IMR-90 (cell line): ENCODE measurements at regions not wholly inside any gene's neighbourhood (a gene's known extent, or its start where the extent isn't known, plus 50 kb on each side); places are given as distances from the start of the nearest gene placed in this dataset.

Experiments used
- ATAC-seq: fragments of 200-7000 bp; cut with Tn5 transposase; 2 replicates; pipeline ENCODE4 v1.9.1; 2020; ENCODE audit warnings: low read depth, mild to moderate bottlenecking, moderate library complexity
- BruUV-seq: library from RNA; stranded (reverse); fragments of 400-500 nt; replicated peaks from 2 replicates; lab custom pipeline; 2021; lab: Mats Ljungman, UMichigan
- CTCF ChIA-PET: fragments of 300-600 bp; formaldehyde crosslinking; extraction: SDS; loops from one replicate; lab custom pipeline; 2021; ENCODE audit warnings: antibody characterized with exemption; lab: Yijun Ruan, JAX
- POLR2A ChIA-PET: fragments of 300-600 bp; sonication (Branson Sonifier 250); formaldehyde crosslinking; loops from one replicate; lab custom pipeline; 2022; ENCODE audit warnings: antibody characterized with exemption; ENCODE audit not compliant: unreplicated experiment; lab: Charles Lee
- DNase-seq: peaks from one replicate; pipeline ENCODE4 v3.0.0; 2013
- H2AFZ ChIP-seq: replicated peaks from 2 replicates; pipeline ENCODE3; 2013; ENCODE audit warnings: low read length, mild to moderate bottlenecking; ENCODE audit not compliant: poor library complexity
- H2AK5ac ChIP-seq: 2 replicates; pipeline ENCODE4 v1.6.1; 2013; ENCODE audit warnings: low read depth, low read length, inconsistent platforms
- H2AK9ac ChIP-seq: replicated peaks from 2 replicates; pipeline ENCODE3; 2013; ENCODE audit warnings: mild to moderate bottlenecking, low read depth, low read length, moderate library complexity; ENCODE audit not compliant: poor library complexity
- H2BK120ac ChIP-seq: 2 replicates; pipeline ENCODE4 v1.6.1; 2013; ENCODE audit warnings: low read depth, low read length, inconsistent platforms
- H2BK15ac ChIP-seq: 3 replicates; pipeline ENCODE4 v1.6.1; 2013; ENCODE audit warnings: low read depth, low read length, inconsistent platforms
- H2BK20ac ChIP-seq: 2 replicates; pipeline ENCODE4 v1.6.1; 2013; ENCODE audit warnings: low read depth, mild to moderate bottlenecking, inconsistent platforms, low read length, moderate library complexity
- H2BK5ac ChIP-seq: 2 replicates; pipeline ENCODE4 v1.6.1; 2013; ENCODE audit warnings: mild to moderate bottlenecking, low read depth, low read length, inconsistent platforms; ENCODE audit not compliant: poor library complexity, severe bottlenecking
- H3K14ac ChIP-seq: replicated peaks from 2 replicates; pipeline ENCODE4 v1.6.1; 2013; ENCODE audit warnings: low read depth, low read length, inconsistent platforms
- H3K18ac ChIP-seq: 2 replicates; pipeline ENCODE4 v1.6.1; 2013; ENCODE audit warnings: low read depth, low read length, control low read depth
- H3K23ac ChIP-seq: 2 replicates; pipeline ENCODE4 v1.6.1; 2013; ENCODE audit warnings: low read depth, low read length, inconsistent platforms
- H3K27ac ChIP-seq: 2 replicates; pipeline ENCODE4 v1.5.1; 2013; ENCODE audit warnings: mild to moderate bottlenecking, control low read depth, low read length; ENCODE audit not compliant: insufficient read depth
- H3K27me3 ChIP-seq: 2 replicates; pipeline ENCODE4 v1.6.1; 2013; ENCODE audit warnings: low read length; ENCODE audit not compliant: control insufficient read depth, insufficient read depth
- H3K36me3 ChIP-seq: 2 replicates; pipeline ENCODE4 v1.6.1; 2013; ENCODE audit warnings: low read length, mixed read lengths; ENCODE audit not compliant: control insufficient read depth, insufficient read depth
- H3K4ac ChIP-seq: 2 replicates; pipeline ENCODE4 v1.6.1; 2013; ENCODE audit warnings: low read depth, low read length, inconsistent platforms
- H3K4me1 ChIP-seq: 2 replicates; pipeline ENCODE4 v1.6.1; 2013; ENCODE audit warnings: low read length, mixed read lengths; ENCODE audit not compliant: control insufficient read depth, insufficient read depth
- H3K4me2 ChIP-seq: 2 replicates; pipeline ENCODE4 v1.6.1; 2013; ENCODE audit warnings: low read depth, mild to moderate bottlenecking, control low read depth, low read length, moderate library complexity
- H3K4me3 ChIP-seq: 2 replicates; pipeline ENCODE4 v1.5.1; 2013; ENCODE audit warnings: low read depth, mild to moderate bottlenecking, control low read depth, low read length, moderate library complexity; ENCODE audit not compliant: insufficient read depth
- H3K56ac ChIP-seq: 2 replicates; pipeline ENCODE4 v1.6.1; 2013; ENCODE audit warnings: low read length, inconsistent platforms; ENCODE audit not compliant: insufficient read depth; ENCODE audit errors: extremely low read depth
- H3K79me1 ChIP-seq, 2 experiments: 2 replicates each; pipeline ENCODE4 v1.6.1; 2013; ENCODE audit warnings: low read length in 2 of 2, inconsistent platforms in 1 of 2, low read depth in 1 of 2
- H3K9ac ChIP-seq: 2 replicates; pipeline ENCODE4 v1.6.1; 2013; ENCODE audit warnings: low read depth, low read length, control low read depth
- H3K9me1 ChIP-seq: 2 replicates; pipeline ENCODE4 v1.6.1; 2013; ENCODE audit warnings: low read length, inconsistent platforms; ENCODE audit not compliant: insufficient read depth
- H3K9me3 ChIP-seq: 2 replicates; pipeline ENCODE4 v1.6.1; 2013; ENCODE audit warnings: low read length; ENCODE audit not compliant: control insufficient read depth, insufficient read depth
- H4K20me1 ChIP-seq: 2 replicates; pipeline ENCODE4 v1.6.1; 2013; ENCODE audit warnings: low read length, inconsistent platforms; ENCODE audit not compliant: insufficient read depth
- H4K5ac ChIP-seq: 2 replicates; pipeline ENCODE4 v1.6.1; 2013; ENCODE audit warnings: mild to moderate bottlenecking, low read depth, low read length, control low read depth
- H4K8ac ChIP-seq, 2 experiments: 2 replicates each; pipeline ENCODE4 v1.6.1; 2013; ENCODE audit warnings: low read depth in 2 of 2, low read length in 2 of 2, control low read depth in 1 of 2, inconsistent platforms in 1 of 2
- H4K91ac ChIP-seq: 2 replicates; pipeline ENCODE4 v1.6.1; 2013; ENCODE audit warnings: low read depth, low read length, inconsistent platforms; ENCODE audit not compliant: insufficient read depth
- BHLHE40 ChIP-seq: fragments of 150-350 bp; IDR thresholded peaks from 2 replicates; pipeline ENCODE4 v1.6.1; 2016; ENCODE audit warnings: mild to moderate bottlenecking, low read depth, low read length
- CEBPB ChIP-seq: IDR thresholded peaks from 2 replicates; pipeline ENCODE4 v1.6.1; 2012; ENCODE audit warnings: low read depth, low read length, improper control_type of control experiment
- CHD1 ChIP-seq: IDR thresholded peaks from 2 replicates; pipeline ENCODE4 v1.6.1; 2012; ENCODE audit warnings: low read depth, low read length, improper control_type of control experiment
- MAFK ChIP-seq: IDR thresholded peaks from 2 replicates; pipeline ENCODE4 v1.6.1; 2012; ENCODE audit warnings: low read depth, low read length, improper control_type of control experiment
- MAZ ChIP-seq: IDR thresholded peaks from 2 replicates; pipeline ENCODE4 v1.6.1; 2012; ENCODE audit warnings: low read depth, mild to moderate bottlenecking, low read length, improper control_type of control experiment, moderate library complexity, borderline replicate concordance
- POLR2A ChIP-seq: IDR thresholded peaks from 2 replicates; pipeline ENCODE4 v1.6.1; 2012; ENCODE audit warnings: mild to moderate bottlenecking, low read depth, low read length
- RAD21 ChIP-seq: IDR thresholded peaks from 2 replicates; pipeline ENCODE4 v1.6.1; 2012; ENCODE audit warnings: low read length, improper control_type of control experiment
- RCOR1 ChIP-seq: IDR thresholded peaks from 2 replicates; pipeline ENCODE4 v1.6.1; 2012; ENCODE audit warnings: mild to moderate bottlenecking, low read length, improper control_type of control experiment; ENCODE audit not compliant: insufficient replicate concordance
- SMC3 ChIP-seq: fragments of 150-350 bp; IDR thresholded peaks from 2 replicates; pipeline ENCODE4 v1.6.1; 2016; ENCODE audit warnings: low read depth, mild to moderate bottlenecking, antibody characterized with exemption, low read length, moderate library complexity
- WGBS, 2 experiments: methylation state at CpG; one replicate each; pipeline versions ENCODE4 v1.1.5 to v1.1.7; 2013; ENCODE audit warnings: missing lambda C conversion rate in 2 of 2; ENCODE audit not compliant: insufficient read length in 1 of 2; ENCODE audit errors: extremely low coverage in 2 of 2; 5-methylcytosine and 5-hydroxymethylcytosine counted together
- dilution Hi-C: fragments of 300-500 bp; cut with HindIII; formaldehyde crosslinking; loops from one replicate; pipeline ENCODE4 v1.14.3; 2018; ENCODE audit warnings: low sequenced_read_pairs; ENCODE audit not compliant: unreplicated experiment
- in situ Hi-C: fragments of 300-500 bp; cut with MboI; formaldehyde crosslinking; loops from 3 replicates; pipeline ENCODE4 v1.14.3; 2019; ENCODE audit warnings: low sequenced_read_pairs, inconsistent platforms, mixed read lengths
- intact Hi-C: fragments of 100-400 bp; cut with micrococcal nuclease; formaldehyde crosslinking; loops from 2 replicates; pipeline ENCODE4 v1.10.0; 2022
- TF ChIP-seq, protein P1 (sequence below): fragments of 150-350 bp; IDR thresholded peaks from 2 replicates; pipeline ENCODE4 v1.6.1; 2016; ENCODE audit warnings: low read depth, mild to moderate bottlenecking, low read length, moderate library complexity, borderline replicate concordance

GRCh38 chr10:56487746-56488145, 126.7 kb upstream of the ZWINT start:
- H3K14ac ChIP-seq = no peak overlapping the region
- H3K4me3 ChIP-seq = no peak overlapping the region
- ATAC-seq = no peak
- no peak overlapping the region for H3K4ac ChIP-seq
- H2BK20ac ChIP-seq = no peak overlapping the region
- no peak overlapping the region for H3K27ac ChIP-seq
- no TSS peak for BruUV-seq
- H3K36me3 ChIP-seq = no peaks in the 10 kb centered on the region
- H4K8ac ChIP-seq = no peak overlapping the region
- H2AK9ac ChIP-seq = no peak overlapping the region
- DNase-seq = no peak
- CTCF ChIA-PET = no interaction called here
- no peak overlapping the region for H2BK5ac ChIP-seq
- in situ Hi-C loops = no loop called here
- dilution Hi-C loops = no loop called here
- intact Hi-C loops = no loop called here
- H3K23ac ChIP-seq = no peak overlapping the region
- no peaks in the 10 kb centered on the region for H4K20me1 ChIP-seq
- TF ChIP-seq CEBPB (no peak), CHD1 (no peak), MAZ (no peak), MAFK (no peak), RCOR1 (no peak), RAD21 (no peak), SMC3 (no peak), BHLHE40 (no peak), POLR2A (no peak)
- TF ChIP-seq, protein P1, sequence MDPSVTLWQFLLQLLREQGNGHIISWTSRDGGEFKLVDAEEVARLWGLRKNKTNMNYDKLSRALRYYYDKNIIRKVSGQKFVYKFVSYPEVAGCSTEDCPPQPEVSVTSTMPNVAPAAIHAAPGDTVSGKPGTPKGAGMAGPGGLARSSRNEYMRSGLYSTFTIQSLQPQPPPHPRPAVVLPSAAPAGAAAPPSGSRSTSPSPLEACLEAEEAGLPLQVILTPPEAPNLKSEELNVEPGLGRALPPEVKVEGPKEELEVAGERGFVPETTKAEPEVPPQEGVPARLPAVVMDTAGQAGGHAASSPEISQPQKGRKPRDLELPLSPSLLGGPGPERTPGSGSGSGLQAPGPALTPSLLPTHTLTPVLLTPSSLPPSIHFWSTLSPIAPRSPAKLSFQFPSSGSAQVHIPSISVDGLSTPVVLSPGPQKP = no peak
- no peak overlapping the region for H2AK5ac ChIP-seq
- no peaks in the 10 kb centered on the region for H3K9me1 ChIP-seq
- H2BK120ac ChIP-seq = no peak overlapping the region
- H3K18ac ChIP-seq = no peak overlapping the region
- H3K9ac ChIP-seq = no peak overlapping the region
- no peaks in the 10 kb centered on the region for H3K4me1 ChIP-seq
- no peak overlapping the region for H4K91ac ChIP-seq
- no peaks in the 10 kb centered on the region for H3K27me3 ChIP-seq
- H4K5ac ChIP-seq = no peak overlapping the region
- no peak overlapping the region for H3K56ac ChIP-seq
- no peak overlapping the region for H2BK15ac ChIP-seq
- POLR2A ChIA-PET = no interaction called here
- H3K79me1 ChIP-seq = no peaks in the 10 kb centered on the region
- peaks cover 3% of the 10 kb centered on the region; the same call in 1 of the 2 replicates for H3K9me3 ChIP-seq
- H3K4me2 ChIP-seq = no peak overlapping the region
- WGBS, 2 experiments = no CpG with 5 or more reads among the region's 3 CpGs
- H2AFZ ChIP-seq = no peak overlapping the region
